Caco-2 (cell line): ENCODE measurements at regions not wholly inside any gene's neighbourhood (a gene's known extent, or its start where the extent isn't known, plus 50 kb on each side); places are given as distances from the start of the nearest gene placed in this dataset.

ENCODE experiments used
- BruUV-seq: library from RNA; stranded (reverse); fragments of 400-500 nt; replicated peaks from 2 replicates; lab custom pipeline; 2021; lab: Mats Ljungman, UMichigan
- CTCF ChIA-PET: fragments of 300-600 bp; sonication (Branson Sonifier 250); formaldehyde crosslinking; loops from one replicate; lab custom pipeline; 2022; ENCODE audit warnings: antibody characterized with exemption; lab: Charles Lee
- POLR2A ChIA-PET: fragments of 300-600 bp; sonication (Branson Sonifier 250); formaldehyde crosslinking; loops from one replicate; lab custom pipeline; 2022; ENCODE audit warnings: antibody characterized with exemption; lab: Charles Lee
- DNase-seq, 2 experiments: peaks; one replicate each; pipeline versions ENCODE4 v3.0.0 to v3.0.0-alpha.2; 2020 to 2022
- H3K27me3 ChIP-seq: replicated peaks from 2 replicates; pipeline ENCODE4 v1.6.0; 2011; ENCODE audit warnings: low read length; ENCODE audit not compliant: control insufficient read depth, insufficient read depth
- H3K36me3 ChIP-seq: 2 replicates; pipeline ENCODE4 v1.5.1; 2011; ENCODE audit warnings: low read length; ENCODE audit not compliant: control insufficient read depth, insufficient read depth
- H3K4me1 ChIP-seq: fragments of 250-450 bp; sonication (Bioruptor Pico); 2 replicates; pipeline ENCODE4 v1.5.1; 2020; ENCODE audit warnings: mild to moderate bottlenecking
- H3K4me3 ChIP-seq: 2 replicates; pipeline ENCODE4 v1.5.1; 2011; ENCODE audit warnings: low read depth, mild to moderate bottlenecking, control low read depth, low read length
- H3K9me3 ChIP-seq: fragments of 250-450 bp; sonication (Bioruptor Pico); 2 replicates; pipeline ENCODE4 v1.5.1; 2020; ENCODE audit warnings: mild to moderate bottlenecking, moderate library complexity
- H3K27ac Mint-ChIP-seq: one replicate; pipeline ENCODE4 v1.8.0; 2022; ENCODE audit warnings: mixed read lengths; ENCODE audit not compliant: unreplicated experiment
- H3K27me3 Mint-ChIP-seq: one replicate; pipeline ENCODE4 v1.8.0; 2022; ENCODE audit warnings: mixed read lengths; ENCODE audit not compliant: insufficient read depth, unreplicated experiment
- H3K36me3 Mint-ChIP-seq: one replicate; pipeline ENCODE4 v1.8.0; 2022; ENCODE audit warnings: mild to moderate bottlenecking, mixed read lengths; ENCODE audit not compliant: insufficient read depth, unreplicated experiment
- H3K4me1 Mint-ChIP-seq: one replicate; pipeline ENCODE4 v1.8.0; 2022; ENCODE audit warnings: low read depth, mixed read lengths; ENCODE audit not compliant: unreplicated experiment
- H3K4me3 Mint-ChIP-seq: one replicate; pipeline ENCODE4 v1.8.0; 2022; ENCODE audit warnings: mild to moderate bottlenecking, moderate library complexity, mixed read lengths; ENCODE audit not compliant: unreplicated experiment
- H3K9me3 Mint-ChIP-seq: one replicate; pipeline ENCODE4 v1.8.0; 2022; ENCODE audit warnings: mixed read lengths; ENCODE audit not compliant: unreplicated experiment
- intact Hi-C: fragments of 100-400 bp; cut with micrococcal nuclease; formaldehyde crosslinking; loops from one replicate; pipeline ENCODE4 v1.10.0; 2022; ENCODE audit not compliant: unreplicated experiment
- TF ChIP-seq, protein P1 (sequence below), 2 experiments: fragments of 200-600 bp in 1 of 2; IDR thresholded peaks; 1 replicate in 1 of 2; 2 replicates in 1 of 2; pipeline versions ENCODE4 v1.5.1 to v1.8.0; 2011 to 2022; ENCODE audit warnings: antibody characterized with exemption in 1 of 2, control low read depth in 1 of 2, inconsistent platforms in 1 of 2, low read depth in 1 of 2, low read length in 1 of 2, mild to moderate bottlenecking in 1 of 2, moderate library complexity in 1 of 2; ENCODE audit not compliant: insufficient read depth in 1 of 2, severe bottlenecking in 1 of 2, unreplicated experiment in 1 of 2

DNA sequence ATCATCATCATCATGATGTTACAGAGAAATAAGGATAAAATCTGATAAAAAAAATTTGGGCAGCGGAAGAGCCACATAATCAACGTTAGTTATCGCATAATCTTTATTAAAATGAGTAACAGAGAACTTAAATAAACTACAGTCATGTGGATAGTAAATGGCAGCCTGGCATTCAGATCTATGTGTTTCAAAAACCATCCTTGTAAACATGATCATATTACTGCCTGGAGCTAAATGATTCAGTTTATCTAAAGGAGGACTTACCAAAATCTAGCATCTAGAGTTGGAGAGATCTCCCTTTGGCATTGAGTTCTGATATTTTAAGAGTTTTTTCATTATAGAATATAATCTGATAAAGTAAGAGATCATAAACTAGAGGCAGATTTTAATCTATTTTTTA, 200.1 kb upstream of the MGAT4C start:
- TF ChIP-seq, protein P1, sequence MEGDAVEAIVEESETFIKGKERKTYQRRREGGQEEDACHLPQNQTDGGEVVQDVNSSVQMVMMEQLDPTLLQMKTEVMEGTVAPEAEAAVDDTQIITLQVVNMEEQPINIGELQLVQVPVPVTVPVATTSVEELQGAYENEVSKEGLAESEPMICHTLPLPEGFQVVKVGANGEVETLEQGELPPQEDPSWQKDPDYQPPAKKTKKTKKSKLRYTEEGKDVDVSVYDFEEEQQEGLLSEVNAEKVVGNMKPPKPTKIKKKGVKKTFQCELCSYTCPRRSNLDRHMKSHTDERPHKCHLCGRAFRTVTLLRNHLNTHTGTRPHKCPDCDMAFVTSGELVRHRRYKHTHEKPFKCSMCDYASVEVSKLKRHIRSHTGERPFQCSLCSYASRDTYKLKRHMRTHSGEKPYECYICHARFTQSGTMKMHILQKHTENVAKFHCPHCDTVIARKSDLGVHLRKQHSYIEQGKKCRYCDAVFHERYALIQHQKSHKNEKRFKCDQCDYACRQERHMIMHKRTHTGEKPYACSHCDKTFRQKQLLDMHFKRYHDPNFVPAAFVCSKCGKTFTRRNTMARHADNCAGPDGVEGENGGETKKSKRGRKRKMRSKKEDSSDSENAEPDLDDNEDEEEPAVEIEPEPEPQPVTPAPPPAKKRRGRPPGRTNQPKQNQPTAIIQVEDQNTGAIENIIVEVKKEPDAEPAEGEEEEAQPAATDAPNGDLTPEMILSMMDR (IDR thresholded peaks at IDR 0.05; ENCODE audit: insufficient read depth in 1 of 2, low read depth in 1 of 2, low read length in 1 of 2, severe bottlenecking in 1 of 2, unreplicated experiment in 1 of 2), result no peak
- Histone ChIP-seq H3K4me3 (no peak overlapping the region), H3K4me1 (no peaks in the 10 kb centered on the region), H3K27me3 (no peaks in the 10 kb centered on the region), H3K9me3 (no peaks in the 10 kb centered on the region), H3K36me3 (no peaks in the 10 kb centered on the region)
- ChIA-PET POLR2A (no interaction called here), CTCF (no interaction called here)
- Mint-ChIP-seq H3K4me1 (no peaks in the 10 kb centered on the region), H3K27me3 (no peaks in the 10 kb centered on the region), H3K36me3 (no peaks in the 10 kb centered on the region), H3K9me3 (no peaks in the 10 kb centered on the region), H3K4me3 (no peak overlapping the region), H3K27ac (no peak overlapping the region)
- BruUV-seq, result no TSS peak
- DNase-seq, result no peak
- intact Hi-C loops, result no loop called here

DNA sequence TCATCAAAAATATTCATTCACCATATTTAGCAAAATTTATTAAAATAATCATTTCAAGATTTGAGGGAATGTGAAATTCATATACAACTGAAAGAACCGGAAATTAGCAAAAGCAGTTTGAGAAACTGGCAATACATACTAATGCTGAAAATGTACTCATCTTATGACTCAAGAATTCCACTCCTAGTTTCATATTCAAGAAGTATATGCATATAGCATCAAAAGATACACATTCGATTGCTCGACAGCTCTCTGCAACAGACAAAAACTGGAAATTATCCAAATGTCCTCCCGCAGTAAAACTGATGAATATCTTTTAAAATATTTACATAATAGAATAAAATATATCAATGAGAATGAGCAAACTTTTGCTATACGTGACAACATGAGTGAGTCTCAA, 189.2 kb upstream of the MGAT4C start:
- Mint-ChIP-seq H3K27ac (no peak overlapping the region), H3K9me3 (no peaks in the 10 kb centered on the region), H3K4me3 (no peak overlapping the region), H3K36me3 (no peaks in the 10 kb centered on the region), H3K4me1 (no peaks in the 10 kb centered on the region), H3K27me3 (no peaks in the 10 kb centered on the region)
- no peak overlapping the region for H3K4me3 ChIP-seq
- H3K27me3 ChIP-seq, result no peaks in the 10 kb centered on the region
- BruUV-seq, result no TSS peak
- CTCF ChIA-PET, result no interaction called here
- no peak for DNase-seq
- POLR2A ChIA-PET, result no interaction called here
- TF ChIP-seq, protein P1 (IDR thresholded peaks at IDR 0.05; ENCODE audit: insufficient read depth in 1 of 2, low read depth in 1 of 2, low read length in 1 of 2, severe bottlenecking in 1 of 2, unreplicated experiment in 1 of 2), result no peak
- intact Hi-C loops, result no loop called here
- H3K36me3 ChIP-seq, result no peaks in the 10 kb centered on the region
- no peaks in the 10 kb centered on the region for H3K4me1 ChIP-seq
- H3K9me3 ChIP-seq, result no peaks in the 10 kb centered on the region

DNA sequence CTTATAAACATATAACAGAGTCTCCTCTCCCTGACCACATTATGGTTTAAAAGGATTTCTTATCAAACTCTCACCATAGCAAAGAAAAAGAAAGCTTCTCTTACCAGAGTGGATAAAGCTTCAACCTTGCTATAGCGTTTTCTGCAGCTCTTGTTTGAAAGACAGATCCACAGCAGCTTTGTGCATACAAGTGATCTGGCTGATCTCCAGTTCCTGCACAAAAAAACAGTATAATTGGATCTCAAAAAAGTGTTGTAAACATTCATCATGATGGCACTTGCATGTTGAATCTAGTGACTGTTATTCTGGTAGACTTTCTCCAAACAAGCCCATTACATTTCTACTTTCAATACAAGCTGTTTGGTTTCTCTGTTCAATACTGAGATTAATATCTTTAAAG, 178.9 kb upstream of the MGAT4C start:
- Histone ChIP-seq H3K36me3 (no peaks in the 10 kb centered on the region), H3K9me3 (no peaks in the 10 kb centered on the region), H3K4me3 (no peak overlapping the region), H3K27me3 (no peaks in the 10 kb centered on the region), H3K4me1 (no peaks in the 10 kb centered on the region)
- Mint-ChIP-seq H3K4me3 (no peak overlapping the region), H3K4me1 (no peaks in the 10 kb centered on the region), H3K27me3 (no peaks in the 10 kb centered on the region), H3K9me3 (no peaks in the 10 kb centered on the region), H3K27ac (no peak overlapping the region), H3K36me3 (no peaks in the 10 kb centered on the region)
- no peak for DNase-seq
- CTCF ChIA-PET, result no interaction called here
- TF ChIP-seq, protein P1 (IDR thresholded peaks at IDR 0.05; ENCODE audit: insufficient read depth in 1 of 2, low read depth in 1 of 2, low read length in 1 of 2, severe bottlenecking in 1 of 2, unreplicated experiment in 1 of 2), result no peak
- no TSS peak for BruUV-seq
- POLR2A ChIA-PET, result interaction anchor here (0.5 kb wide), 1 partner anchor 148 kb away, joined by 6 read pairs; no protein-coding TSS in a partner anchor
- intact Hi-C loops, result no loop called here
